OCI-LY1 (cell line): ENCODE measurements at regions not wholly inside any gene's neighbourhood (a gene's known extent, or its start where the extent isn't known, plus 50 kb on each side); places are given as distances from the start of the nearest gene placed in this dataset.

Experiments used
- EZH2 ChIP-seq: fragments of 200-600 bp; sonication (generic), shearing (Covaris generic); IDR thresholded peaks from 2 replicates; pipeline ENCODE4 v1.8.0; 2017; ENCODE audit warnings: borderline replicate concordance, mixed run types, mild to moderate bottlenecking, antibody characterized with exemption, low read length, moderate library complexity, mixed read lengths
- TF ChIP-seq, protein P1 (sequence below): fragments of 200-600 bp; sonication (generic), shearing (Covaris generic); IDR thresholded peaks from 2 replicates; pipeline ENCODE4 v1.5.1; 2017; ENCODE audit warnings: mild to moderate bottlenecking, antibody characterized with exemption, low read length, moderate library complexity, mixed read lengths

- no peak for TF ChIP-seq EZH2
- TF ChIP-seq, protein P1, sequence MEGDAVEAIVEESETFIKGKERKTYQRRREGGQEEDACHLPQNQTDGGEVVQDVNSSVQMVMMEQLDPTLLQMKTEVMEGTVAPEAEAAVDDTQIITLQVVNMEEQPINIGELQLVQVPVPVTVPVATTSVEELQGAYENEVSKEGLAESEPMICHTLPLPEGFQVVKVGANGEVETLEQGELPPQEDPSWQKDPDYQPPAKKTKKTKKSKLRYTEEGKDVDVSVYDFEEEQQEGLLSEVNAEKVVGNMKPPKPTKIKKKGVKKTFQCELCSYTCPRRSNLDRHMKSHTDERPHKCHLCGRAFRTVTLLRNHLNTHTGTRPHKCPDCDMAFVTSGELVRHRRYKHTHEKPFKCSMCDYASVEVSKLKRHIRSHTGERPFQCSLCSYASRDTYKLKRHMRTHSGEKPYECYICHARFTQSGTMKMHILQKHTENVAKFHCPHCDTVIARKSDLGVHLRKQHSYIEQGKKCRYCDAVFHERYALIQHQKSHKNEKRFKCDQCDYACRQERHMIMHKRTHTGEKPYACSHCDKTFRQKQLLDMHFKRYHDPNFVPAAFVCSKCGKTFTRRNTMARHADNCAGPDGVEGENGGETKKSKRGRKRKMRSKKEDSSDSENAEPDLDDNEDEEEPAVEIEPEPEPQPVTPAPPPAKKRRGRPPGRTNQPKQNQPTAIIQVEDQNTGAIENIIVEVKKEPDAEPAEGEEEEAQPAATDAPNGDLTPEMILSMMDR = no peak
These were observed 1021.1 kb downstream of the STIM2 start for GRCh38 chr4:27881705-27882104.
